GM21528 (cell line): ENCODE measurements at regions not wholly inside any gene's neighbourhood (a gene's known extent, or its start where the extent isn't known, plus 50 kb on each side); places are given as distances from the start of the nearest gene placed in this dataset.

Experiments used
- ATAC-seq: cut with Tn5 transposase; IDR thresholded peaks from one replicate; pipeline ENCODE4 v1.9.1; 2021; ENCODE audit warnings: mild to moderate bottlenecking, moderate library complexity; ENCODE audit not compliant: unreplicated experiment, low FRiP score

DNA sequence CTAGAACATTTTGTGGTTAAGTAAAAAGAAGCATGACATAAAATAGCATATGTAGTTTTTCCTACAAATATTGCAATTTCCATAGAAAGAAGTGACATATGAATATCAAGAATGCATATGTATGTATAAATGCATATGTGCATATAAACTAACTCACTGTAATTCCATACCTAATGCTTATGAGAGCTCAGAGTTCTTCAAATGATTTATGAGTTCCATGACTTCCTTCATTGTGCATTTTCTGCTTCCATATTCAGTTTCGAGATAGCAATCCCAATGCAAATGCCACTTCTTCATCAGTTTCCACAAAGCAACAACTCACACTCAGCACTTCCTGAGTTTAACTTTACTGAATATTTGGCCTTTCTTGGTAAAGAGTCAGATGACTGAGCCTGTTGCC lies 1744.3 kb upstream of the MIR17HG start:
- no peak for ATAC-seq

GRCh38 chr13:89609318-89609717 lies 1738.2 kb upstream of the MIR17HG start:
- no peak for ATAC-seq

DNA sequence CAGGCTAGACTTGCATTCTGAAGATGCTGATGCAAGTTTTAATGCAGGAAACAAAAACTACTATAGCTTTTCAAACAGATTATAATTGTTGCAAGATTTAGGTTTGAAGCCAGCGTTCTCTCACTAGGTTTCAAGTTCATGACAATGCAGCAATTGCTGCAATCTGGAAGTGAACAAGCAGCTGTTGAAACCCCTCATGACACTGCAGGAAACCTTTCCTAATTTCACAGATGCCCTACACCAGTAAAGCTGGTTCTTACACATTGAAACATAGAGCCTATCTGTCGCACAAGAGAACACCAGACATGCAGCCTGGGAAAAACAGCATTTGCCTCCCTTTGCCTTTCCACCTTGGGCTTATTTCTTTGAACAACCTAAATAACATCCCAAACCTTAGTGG lies 1737.2 kb upstream of the MIR17HG start:
- ATAC-seq = no peak

DNA sequence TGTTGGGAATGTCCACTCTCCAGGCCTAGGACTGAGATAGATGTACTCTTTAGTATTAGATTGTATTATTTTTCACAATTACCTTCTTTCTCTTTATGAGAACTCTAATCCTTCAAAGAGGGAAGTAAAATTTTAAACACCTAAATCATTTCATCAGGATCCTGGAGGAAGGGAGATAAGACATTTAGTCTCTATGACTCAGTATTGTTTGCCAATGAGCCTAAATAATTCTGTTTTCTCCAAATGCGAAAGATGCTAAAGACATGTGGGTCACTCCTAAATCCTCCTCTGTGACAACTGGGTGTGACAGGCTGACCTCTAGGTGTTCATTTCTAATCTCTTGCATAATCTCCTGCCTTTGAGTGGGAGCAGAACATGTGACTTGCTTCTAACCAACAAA lies 1736.6 kb upstream of the MIR17HG start:
- no peak for ATAC-seq

DNA sequence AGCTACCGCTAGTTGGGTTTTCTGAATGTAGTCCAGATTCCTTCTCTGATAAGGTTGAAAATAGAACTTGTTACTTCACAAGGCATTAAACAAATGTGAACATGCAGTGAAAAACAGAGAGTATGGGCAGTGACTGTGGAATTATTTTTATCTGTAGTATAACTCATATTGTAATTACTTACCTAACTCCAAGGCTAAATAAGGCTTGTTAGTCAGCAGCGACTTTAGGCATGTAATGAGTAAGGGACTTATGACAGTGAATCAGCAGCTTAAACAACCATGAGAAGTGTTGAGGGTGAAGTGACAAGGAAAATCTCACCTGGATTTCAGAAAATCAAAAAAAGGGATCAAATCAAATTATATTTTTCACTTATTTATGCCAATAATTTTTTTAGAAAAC lies 1719.5 kb upstream of the MIR17HG start:
- no peak for ATAC-seq

- ATAC-seq = no peak
These were observed 1718.9 kb upstream of the MIR17HG start for GRCh38 chr13:89628567-89628966.

DNA sequence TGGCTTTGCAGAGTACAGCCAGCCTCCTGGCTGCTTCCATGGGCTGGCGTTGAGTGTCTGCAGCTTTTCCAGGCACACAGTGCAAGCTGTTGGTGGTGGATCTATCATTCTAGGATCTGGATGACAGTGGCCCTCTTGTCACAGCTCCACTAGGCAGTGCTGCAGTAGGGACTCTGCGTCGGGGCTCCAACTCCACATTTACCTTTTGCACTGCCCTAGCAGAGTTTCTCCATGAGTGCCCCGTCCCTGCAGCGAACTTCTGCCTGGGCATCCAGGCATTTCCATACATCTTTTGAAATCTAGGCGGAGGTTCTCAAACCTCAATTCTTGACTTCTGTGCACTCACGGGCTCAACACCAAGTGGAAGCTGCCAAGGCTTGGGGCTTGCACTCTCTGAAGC lies 1697.3 kb upstream of the MIR17HG start:
- ATAC-seq = no peak

DNA sequence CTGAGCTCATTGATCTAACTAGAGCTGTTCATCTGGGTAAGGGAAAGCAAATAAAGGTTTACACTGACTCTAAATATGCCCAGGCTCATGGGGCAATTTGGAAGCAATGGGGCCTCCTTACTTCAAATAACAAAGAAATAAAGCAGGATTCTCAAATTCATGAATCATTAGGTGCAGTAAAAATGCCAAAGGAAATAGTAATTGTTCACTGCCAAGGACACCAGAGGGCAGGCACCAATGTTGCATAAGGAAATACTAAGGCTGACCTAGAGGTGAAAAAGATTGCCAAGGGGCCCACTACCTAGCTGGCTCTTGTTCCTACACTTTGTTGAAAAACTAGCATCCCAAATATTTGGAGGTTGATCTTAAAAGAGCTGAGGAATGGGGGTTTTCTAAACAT lies 1686.7 kb upstream of the MIR17HG start:
- no peak for ATAC-seq

- no peak for ATAC-seq
These were observed 1673.6 kb upstream of the MIR17HG start for GRCh38 chr13:89673789-89674311.

- ATAC-seq = no peak
These were observed 1668.9 kb upstream of the MIR17HG start for GRCh38 chr13:89678466-89679121.

DNA sequence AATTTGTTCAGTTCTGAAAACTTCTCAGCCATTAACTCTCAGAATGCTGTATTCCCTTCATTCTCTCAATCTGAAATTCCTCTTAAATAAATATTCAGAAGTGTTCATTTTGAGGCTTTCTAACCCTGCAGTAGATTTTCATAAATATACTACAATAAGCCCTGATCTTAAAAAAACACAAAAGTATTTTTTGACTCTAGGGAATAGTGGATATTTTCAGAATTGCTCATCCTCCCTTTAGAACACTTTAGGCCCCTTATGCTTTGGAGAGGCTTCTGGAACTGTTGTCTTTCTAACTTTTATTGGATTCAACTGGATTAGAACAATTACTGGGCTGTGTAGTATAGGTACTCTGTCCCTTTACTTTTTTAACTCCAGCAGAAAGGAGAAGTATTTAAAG lies 1662.6 kb upstream of the MIR17HG start:
- no peak for ATAC-seq

GRCh38 chr13:89686171-89686570 lies 1661.3 kb upstream of the MIR17HG start:
- ATAC-seq = no peak

- no peak for ATAC-seq
These were observed 1660.4 kb upstream of the MIR17HG start for GRCh38 chr13:89687066-89687465.

DNA sequence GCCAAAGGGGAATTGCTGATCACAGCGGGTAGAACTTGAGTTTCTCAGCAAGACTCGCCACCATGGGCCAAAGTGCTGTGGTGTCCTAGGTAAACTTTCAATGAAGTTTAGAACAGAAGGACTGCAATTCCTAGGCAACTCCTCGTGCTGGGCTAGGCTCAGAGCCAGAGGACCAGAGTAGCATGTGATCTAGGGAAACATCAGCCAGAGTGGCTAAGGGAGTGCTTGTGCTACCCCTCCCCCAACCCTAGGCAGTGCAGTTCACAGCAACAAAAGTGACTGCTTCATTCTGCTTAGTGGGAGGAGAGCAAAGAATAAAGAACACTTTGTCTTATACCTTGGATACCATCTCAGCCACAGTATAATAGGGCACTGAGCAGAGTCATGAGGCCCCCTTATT lies 1658.6 kb upstream of the MIR17HG start:
- ATAC-seq = no peak

DNA sequence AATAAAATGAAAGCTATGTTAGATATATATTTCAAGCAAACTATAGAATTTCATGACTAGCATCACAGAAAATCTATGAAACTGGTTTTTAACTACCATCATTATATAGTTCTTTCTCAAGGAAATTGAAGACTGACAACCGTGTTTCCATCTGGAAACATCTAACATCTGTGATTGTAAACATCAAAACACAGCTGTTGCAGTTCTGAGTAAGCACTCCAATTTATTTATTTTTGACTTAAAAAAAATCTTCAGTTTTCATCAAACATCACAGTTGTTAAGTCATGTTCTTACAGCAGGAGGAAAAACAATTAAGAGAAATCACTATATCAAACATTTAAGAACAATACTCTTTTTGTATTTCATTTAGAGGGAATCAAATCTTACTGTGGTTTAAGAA lies 1653.0 kb upstream of the MIR17HG start:
- ATAC-seq = no peak

DNA sequence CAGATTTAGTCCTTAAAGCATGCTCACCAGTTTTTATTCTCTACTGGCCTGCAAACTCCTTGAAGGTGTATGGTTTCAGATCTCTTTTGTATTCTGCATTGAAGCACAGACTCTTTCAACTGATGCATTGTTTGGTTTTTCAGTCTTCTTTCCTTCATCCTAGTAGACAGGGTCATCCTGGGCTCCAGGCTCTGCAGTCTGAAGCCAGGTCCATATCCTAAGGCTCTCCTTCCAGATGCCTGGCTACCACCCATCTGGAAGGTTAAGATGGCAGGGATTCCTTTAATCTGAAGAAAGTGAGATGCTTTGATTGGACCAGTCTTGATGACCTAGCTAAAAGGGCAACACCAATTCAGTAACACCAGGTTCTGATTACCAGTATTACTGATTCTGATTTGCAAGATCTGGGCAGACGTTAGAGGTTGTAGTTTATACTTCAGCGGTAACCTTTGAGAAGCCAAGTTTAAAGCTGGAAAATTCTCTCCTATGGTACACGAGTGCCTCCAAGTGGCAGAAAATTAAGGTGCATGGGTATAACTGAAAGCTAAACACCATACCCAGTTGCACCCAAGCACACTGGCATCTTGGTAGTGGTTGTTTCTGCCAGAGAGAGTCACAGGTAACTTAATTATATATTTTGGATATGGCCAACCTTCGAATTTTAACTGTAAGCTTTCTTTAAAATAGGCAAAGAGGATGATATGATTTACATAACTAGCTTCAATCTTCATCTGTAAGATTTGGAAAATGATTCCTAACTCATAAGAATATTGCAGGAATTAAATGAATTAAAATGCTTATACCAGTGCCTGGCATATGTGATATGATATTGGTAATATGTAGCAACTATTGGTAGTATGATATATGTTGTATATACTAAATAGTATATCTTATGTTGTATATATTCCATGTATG lies 1651.9 kb upstream of the MIR17HG start:
- ATAC-seq = no peak

- ATAC-seq = no peak
These were observed 1645.6 kb upstream of the MIR17HG start for GRCh38 chr13:89701913-89702312.

- ATAC-seq = no peak
These were observed 1643.4 kb upstream of the MIR17HG start for GRCh38 chr13:89704040-89704439.

DNA sequence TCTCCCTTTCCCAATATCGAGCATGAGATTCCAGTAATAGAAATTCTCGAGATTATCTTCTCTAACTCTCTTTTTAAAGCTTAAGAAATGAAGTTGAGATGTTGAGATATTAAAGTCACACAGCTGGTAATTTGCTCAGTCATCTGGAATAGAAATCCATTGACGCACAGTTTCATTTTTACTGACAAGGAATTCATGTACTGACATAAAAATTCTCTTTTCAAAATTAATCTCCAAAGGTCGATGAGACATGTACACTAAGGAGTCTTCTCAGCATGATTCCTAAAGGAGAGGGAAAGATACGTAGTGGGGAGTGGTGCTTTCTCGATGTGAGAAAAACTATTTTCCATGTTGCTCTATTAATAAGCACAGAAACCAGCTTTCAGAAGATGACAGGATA lies 1639.5 kb upstream of the MIR17HG start:
- no peak for ATAC-seq

DNA sequence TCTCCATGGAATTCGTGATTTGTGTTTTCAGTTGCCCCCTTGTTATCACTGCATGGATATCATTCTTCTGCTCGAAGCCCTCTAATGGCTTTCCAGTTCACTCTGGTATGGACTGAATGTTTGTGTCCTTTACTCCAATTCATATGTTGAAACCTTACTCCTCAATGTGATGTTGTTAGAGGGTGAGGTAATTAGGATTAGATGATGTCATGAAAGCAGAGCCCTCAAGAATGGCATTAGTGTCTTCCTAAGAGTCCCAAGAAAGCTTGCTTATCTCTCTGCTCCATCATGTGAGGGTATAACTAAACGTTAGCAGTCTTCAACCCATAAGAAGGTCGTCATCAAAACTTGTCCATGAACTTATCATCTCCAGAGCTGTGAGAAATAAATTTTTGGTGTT lies 1626.3 kb upstream of the MIR17HG start:
- ATAC-seq = no peak

GRCh38 chr13:89726690-89727435 lies 1620.6 kb upstream of the MIR17HG start:
- ATAC-seq = no peak
